Bronchial epithelial cell (primary cell): ENCODE measurements at regions not wholly inside any gene's neighbourhood (a gene's known extent, or its start where the extent isn't known, plus 50 kb on each side); places are given as distances from the start of the nearest gene placed in this dataset.

Source experiments
- DNase-seq: peaks from one replicate; pipeline ENCODE4 v3.0.0-alpha.2; 2010; ENCODE audit warnings: low read depth
- FAIRE-seq: peaks from 2 replicates; lab custom pipeline; 2011; peaks lifted over from hg19 to GRCh38; lab: Jason Lieb, UNC
- H3K27me3 ChIP-seq: 2 replicates; pipeline ENCODE4 v1.5.1; 2011; ENCODE audit warnings: low read length; ENCODE audit not compliant: control insufficient read depth, insufficient read depth
- H3K36me3 ChIP-seq: 2 replicates; pipeline ENCODE4 v1.5.1; 2011; ENCODE audit warnings: low read length; ENCODE audit not compliant: control insufficient read depth, insufficient read depth
- H3K4me3 ChIP-seq: 2 replicates; pipeline ENCODE4 v1.5.1; 2011; ENCODE audit warnings: mild to moderate bottlenecking, low read depth, low read length, control low read depth
- TF ChIP-seq, protein P1 (sequence below): IDR thresholded peaks from 2 replicates; pipeline ENCODE4 v1.5.1; 2011; ENCODE audit warnings: mild to moderate bottlenecking, moderate library complexity, low read length, control low read depth, inconsistent platforms; ENCODE audit not compliant: insufficient read depth, severe bottlenecking

DNA sequence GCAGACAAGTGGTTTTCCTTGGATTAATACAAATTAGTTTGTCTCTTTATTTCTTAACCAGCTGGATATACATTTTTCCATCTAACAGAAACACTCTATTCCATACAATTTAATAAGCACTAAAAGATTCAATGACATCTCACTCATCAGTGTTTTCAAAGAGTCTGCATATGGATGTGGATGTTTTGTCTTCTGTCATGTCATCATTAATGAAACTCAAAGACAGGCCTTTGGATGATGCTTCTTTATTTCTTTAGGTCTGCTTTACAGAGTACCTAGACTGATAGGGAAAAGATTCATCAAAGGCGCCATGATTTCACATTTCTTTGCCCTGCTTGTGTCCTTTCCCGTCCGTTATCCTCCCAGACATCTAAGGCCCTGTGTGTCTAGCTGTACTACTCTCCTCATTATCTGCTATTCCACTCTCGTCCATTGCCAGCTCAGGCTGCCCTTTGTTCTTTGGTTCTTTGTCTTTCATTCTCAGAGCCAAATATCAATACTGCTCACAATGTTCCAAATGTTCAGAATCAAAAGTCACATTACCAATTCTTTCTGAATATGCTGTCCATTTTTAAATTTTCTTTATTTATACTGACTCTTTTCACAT is 232.3 kb upstream of the CHAC2 start:
- H3K27me3 ChIP-seq = no peaks in the 10 kb centered on the region
- H3K4me3 ChIP-seq = no peak overlapping the region
- H3K36me3 ChIP-seq = no peaks in the 10 kb centered on the region
- TF ChIP-seq, protein P1, sequence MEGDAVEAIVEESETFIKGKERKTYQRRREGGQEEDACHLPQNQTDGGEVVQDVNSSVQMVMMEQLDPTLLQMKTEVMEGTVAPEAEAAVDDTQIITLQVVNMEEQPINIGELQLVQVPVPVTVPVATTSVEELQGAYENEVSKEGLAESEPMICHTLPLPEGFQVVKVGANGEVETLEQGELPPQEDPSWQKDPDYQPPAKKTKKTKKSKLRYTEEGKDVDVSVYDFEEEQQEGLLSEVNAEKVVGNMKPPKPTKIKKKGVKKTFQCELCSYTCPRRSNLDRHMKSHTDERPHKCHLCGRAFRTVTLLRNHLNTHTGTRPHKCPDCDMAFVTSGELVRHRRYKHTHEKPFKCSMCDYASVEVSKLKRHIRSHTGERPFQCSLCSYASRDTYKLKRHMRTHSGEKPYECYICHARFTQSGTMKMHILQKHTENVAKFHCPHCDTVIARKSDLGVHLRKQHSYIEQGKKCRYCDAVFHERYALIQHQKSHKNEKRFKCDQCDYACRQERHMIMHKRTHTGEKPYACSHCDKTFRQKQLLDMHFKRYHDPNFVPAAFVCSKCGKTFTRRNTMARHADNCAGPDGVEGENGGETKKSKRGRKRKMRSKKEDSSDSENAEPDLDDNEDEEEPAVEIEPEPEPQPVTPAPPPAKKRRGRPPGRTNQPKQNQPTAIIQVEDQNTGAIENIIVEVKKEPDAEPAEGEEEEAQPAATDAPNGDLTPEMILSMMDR = no peak
- FAIRE-seq (no peak), DNase-seq (no peak)

DNA sequence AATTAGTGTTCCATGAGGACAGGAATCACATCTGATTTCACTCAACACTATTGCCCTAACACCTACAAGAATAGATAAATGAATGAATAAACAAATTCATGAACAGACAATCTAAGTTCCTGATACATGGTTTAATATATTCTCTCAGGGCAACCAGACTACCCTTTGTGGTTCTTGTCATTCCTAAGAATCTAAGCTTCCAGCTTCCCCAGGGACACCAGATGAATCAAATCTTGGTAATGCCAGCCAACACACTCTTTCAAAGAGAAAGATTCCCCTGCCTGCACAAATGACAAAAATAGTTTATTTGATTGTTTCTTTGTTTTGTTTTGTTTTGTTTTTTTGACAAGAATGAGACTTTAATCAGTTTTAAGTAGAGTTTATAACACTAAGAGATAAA is 237.5 kb upstream of the CHAC2 start:
- FAIRE-seq (no peak), DNase-seq (no peak)
- Histone ChIP-seq H3K4me3 (no peak overlapping the region), H3K36me3 (no peaks in the 10 kb centered on the region), H3K27me3 (no peaks in the 10 kb centered on the region)
- TF ChIP-seq, protein P1 = no peak

DNA sequence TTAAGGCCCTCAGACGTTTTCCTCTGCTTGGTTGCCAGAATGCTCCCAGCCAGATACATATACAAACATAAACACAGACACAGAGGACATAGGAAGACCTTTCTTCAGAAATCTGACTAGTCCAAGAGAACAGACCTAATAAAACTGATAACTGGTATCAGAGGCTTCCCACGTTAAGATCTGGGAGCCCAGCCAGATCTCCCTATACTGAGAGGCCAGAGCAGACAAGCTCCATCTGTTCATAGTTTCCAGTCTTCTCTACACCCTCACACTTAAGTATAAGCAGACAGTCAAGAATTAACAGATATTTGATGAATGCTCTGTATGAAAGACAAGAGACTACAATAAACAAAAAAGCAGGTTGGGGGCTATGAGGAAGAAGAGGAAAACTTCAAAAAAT is 240.5 kb upstream of the CHAC2 start:
- TF ChIP-seq, protein P1 = no peak
- Histone ChIP-seq H3K36me3 (no peaks in the 10 kb centered on the region), H3K27me3 (no peaks in the 10 kb centered on the region), H3K4me3 (no peak overlapping the region)
- FAIRE-seq (no peak), DNase-seq (no peak)

DNA sequence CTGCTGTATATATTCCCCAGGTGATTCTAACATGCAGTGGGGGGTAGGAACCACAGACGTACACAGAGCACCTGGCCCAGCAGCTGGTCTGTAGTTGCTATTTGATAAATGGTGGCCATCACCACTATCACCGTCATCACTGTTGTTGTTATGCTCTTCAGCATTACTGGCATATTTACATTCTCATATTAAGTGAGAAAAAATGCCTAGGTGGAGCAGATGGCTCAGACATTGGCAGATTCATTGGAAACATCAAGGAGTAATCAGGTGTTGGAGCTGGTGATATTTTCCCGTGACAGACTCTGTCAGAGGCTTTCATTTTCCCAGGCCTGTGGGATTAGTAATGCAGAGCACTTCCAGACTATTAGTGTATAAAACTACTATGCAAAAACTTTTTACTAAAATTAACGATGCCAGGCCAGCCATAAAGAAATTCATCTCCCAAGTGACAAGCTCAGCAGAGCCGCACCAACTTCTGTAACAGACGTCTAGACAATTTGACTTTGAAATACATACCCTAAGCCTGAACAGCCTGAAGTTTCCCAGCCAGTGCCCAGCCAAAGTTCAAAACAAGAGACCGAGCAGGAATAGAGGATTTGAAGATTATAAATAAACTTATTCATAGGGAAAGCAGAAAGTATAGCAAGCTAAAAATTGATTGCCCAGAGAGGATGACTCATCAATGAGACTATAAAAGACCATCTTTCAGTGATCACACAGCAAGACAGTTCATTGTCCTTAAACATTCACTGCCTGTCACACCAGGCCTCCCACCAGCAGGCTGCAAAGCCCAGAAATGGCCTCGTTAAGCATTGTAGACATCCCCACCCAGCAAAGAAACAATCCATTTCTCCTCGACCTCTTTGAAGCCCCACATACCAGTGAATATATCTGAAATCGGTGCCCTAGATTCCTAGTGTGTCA is 247.4 kb upstream of the CHAC2 start:
- no peak for FAIRE-seq
- H3K36me3 ChIP-seq = no peaks in the 10 kb centered on the region

DNA sequence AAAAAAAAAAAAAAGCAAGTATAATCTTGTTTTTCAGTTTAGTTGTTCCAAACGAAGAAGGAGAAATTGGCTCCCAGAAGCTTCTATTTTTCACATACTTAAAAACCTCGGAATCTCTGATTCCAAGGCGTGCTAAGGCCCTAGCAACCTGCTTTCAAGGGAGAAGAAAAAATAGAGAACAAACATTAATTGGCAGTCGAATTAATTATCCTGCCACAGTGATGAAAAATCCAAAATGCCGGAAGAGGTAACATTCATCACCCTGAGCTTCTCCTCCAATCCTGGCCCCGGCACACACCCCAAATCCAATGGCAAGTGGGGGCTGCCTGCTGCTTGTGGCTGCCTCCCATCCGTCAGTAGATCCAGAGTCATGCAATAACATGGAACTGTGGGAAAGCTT is 250.2 kb upstream of the CHAC2 start:
- TF ChIP-seq, protein P1 = no peak
- Histone ChIP-seq H3K4me3 (no peak overlapping the region), H3K36me3 (no peaks in the 10 kb centered on the region), H3K27me3 (no peaks in the 10 kb centered on the region)
- DNase-seq (no peak), FAIRE-seq (no peak)

More for the DNA sequence above, 247.4 kb upstream of the CHAC2 start:
- TF ChIP-seq, protein P1 = no peak
- DNase-seq = no peak
- H3K4me3 ChIP-seq = no peak overlapping the region
- no peaks in the 10 kb centered on the region for H3K27me3 ChIP-seq
